ENCODE measurements at regions not wholly inside any gene's neighbourhood (a gene's known extent, or its start where the extent isn't known, plus 50 kb on each side); places are given as distances from the start of the nearest gene placed in this dataset.

GRCh38 chr15:70362350-70362749 lies 264.6 kb upstream of the TLE3 start:
- TF ChIP-seq CTCF (IDR thresholded peaks at IDR 0.05) (no peak), EP300 (IDR thresholded peaks at IDR 0.05) (no peak), POLR2AphosphoS5 (IDR thresholded peaks at IDR 0.05) (no peak)
